B cell (primary cell): ENCODE measurements at regions not wholly inside any gene's neighbourhood (a gene's known extent, or its start where the extent isn't known, plus 50 kb on each side); places are given as distances from the start of the nearest gene placed in this dataset.

Source experiments
- EZH2 ChIP-seq: IDR thresholded peaks from 2 replicates; pipeline ENCODE4 v1.6.1; 2012; ENCODE audit warnings: borderline replicate concordance, low read depth, mild to moderate bottlenecking, moderate library complexity, low read length; ENCODE audit not compliant: insufficient read depth, poor library complexity, severe bottlenecking
- TF ChIP-seq, protein P1 (sequence below): fragments of 200-600 bp; IDR thresholded peaks from one replicate; pipeline ENCODE4 v1.8.0; 2022; ENCODE audit warnings: antibody characterized with exemption, mild to moderate bottlenecking

DNA sequence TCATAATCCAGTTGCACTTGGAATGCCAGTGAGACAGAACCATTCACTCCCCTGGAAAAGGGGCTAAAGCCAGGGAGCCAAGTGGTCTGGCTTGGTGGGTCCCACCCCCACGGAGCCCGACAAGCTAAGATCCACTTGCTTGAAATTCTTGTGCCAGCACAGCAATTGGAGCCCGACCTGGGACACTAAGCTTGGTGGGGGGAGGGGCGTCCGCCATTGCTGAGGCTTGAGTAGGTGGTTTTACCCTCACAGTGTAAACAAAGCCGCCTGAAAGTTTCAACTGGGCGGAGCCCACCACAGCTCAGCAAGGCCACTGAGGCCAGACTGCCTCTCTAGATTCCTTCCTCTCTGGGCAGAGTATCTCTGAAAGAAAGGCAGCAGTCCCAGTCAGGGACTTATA lies 200.7 kb upstream of the NPSR1 start:
- TF ChIP-seq, protein P1, sequence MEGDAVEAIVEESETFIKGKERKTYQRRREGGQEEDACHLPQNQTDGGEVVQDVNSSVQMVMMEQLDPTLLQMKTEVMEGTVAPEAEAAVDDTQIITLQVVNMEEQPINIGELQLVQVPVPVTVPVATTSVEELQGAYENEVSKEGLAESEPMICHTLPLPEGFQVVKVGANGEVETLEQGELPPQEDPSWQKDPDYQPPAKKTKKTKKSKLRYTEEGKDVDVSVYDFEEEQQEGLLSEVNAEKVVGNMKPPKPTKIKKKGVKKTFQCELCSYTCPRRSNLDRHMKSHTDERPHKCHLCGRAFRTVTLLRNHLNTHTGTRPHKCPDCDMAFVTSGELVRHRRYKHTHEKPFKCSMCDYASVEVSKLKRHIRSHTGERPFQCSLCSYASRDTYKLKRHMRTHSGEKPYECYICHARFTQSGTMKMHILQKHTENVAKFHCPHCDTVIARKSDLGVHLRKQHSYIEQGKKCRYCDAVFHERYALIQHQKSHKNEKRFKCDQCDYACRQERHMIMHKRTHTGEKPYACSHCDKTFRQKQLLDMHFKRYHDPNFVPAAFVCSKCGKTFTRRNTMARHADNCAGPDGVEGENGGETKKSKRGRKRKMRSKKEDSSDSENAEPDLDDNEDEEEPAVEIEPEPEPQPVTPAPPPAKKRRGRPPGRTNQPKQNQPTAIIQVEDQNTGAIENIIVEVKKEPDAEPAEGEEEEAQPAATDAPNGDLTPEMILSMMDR, result no peak
- TF ChIP-seq EZH2, result no peak
